ENCODE measurements at regions not wholly inside any gene's neighbourhood (a gene's known extent, or its start where the extent isn't known, plus 50 kb on each side); places are given as distances from the start of the nearest gene placed in this dataset.
"Not testable (repeated sequence)": the region's sequence is repeated elsewhere in the genome, so short reads cannot be mapped to it uniquely, and the experiment has no call there.

- not testable (repeated sequence) for H3K79me2 ChIP-seq (ENCODE audit: control insufficient read depth, insufficient read depth, low read length); H3K9me3 ChIP-seq (ENCODE audit: control insufficient read depth, insufficient read depth, low read depth, low read length); DNase-seq (ENCODE audit: low read depth in 2 of 2); H3K4me2 ChIP-seq (ENCODE audit: extremely low read depth, insufficient read depth, low read length); H4K20me1 ChIP-seq (ENCODE audit: control insufficient read depth, extremely low read depth, insufficient read depth, low read length); H3K4me3 ChIP-seq (replicated peaks in 1 of 4; ENCODE audit: control extremely low read depth in 1 of 4, insufficient read depth in 1 of 4, low read depth in 3 of 4, low read length in 4 of 4); H3K27ac ChIP-seq (ENCODE audit: insufficient read depth, low read length); H3K4me1 ChIP-seq (ENCODE audit: control insufficient read depth, extremely low read depth, insufficient read depth, low read length); H3K9ac ChIP-seq (ENCODE audit: insufficient read depth, low read length); H3K36me3 ChIP-seq (ENCODE audit: control insufficient read depth, insufficient read depth, low read length); H3K27me3 ChIP-seq (ENCODE audit: control insufficient read depth, insufficient read depth, low read length); H2AFZ ChIP-seq (ENCODE audit: low read length)
Observed at GRCh38 chr21:6095304-6095703, 4426.1 kb upstream of the TPTE start.

DNA sequence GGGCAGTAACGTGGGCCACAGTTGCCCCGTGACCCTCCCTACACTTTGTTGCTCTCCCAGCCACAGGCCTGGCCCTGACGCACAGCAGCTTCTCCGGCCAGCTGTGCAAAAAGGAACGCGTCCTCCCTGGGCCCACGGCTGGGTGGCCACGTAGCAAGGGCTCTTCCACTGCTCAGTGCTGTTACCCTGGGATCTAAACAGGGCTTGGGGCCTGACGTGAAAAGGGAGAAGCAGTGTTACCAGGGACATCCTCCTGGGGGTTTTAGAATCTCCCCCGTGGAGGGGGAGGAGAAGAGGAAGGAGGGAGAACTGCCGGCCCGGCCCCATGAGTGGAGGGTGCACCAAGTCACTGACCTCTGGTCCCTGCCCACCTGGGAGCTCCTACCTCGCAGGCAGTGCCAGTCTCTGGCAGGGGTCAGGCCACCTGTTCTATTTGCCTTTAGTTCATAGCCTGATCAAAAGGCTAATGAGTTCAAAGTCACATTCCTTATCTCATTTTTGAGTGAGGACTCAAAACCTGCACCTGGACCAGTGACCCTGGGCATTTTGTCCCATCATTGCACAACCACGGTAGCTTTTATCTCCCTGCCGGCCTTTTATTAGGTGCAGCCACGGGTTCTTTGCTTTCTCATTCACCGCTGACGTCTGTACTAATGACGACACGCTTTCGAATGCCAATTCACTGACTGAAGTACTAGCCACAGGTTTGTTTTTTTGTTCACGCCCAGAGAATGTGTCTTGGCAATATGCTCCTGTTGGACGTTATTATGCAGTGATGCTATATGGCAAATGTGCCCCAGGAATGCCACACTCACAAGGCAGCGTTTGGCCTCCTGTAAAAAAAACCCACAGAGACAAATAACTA is 4424.6 kb upstream of the TPTE start:
- H3K4me2 ChIP-seq (ENCODE audit: extremely low read depth, insufficient read depth, low read length); H3K9me3 ChIP-seq (ENCODE audit: control insufficient read depth, insufficient read depth, low read depth, low read length); H2AFZ ChIP-seq (ENCODE audit: low read length); H3K9ac ChIP-seq (ENCODE audit: insufficient read depth, low read length); H3K79me2 ChIP-seq (ENCODE audit: control insufficient read depth, insufficient read depth, low read length); DNase-seq (ENCODE audit: low read depth in 2 of 2); H3K36me3 ChIP-seq (ENCODE audit: control insufficient read depth, insufficient read depth, low read length); H3K4me1 ChIP-seq (ENCODE audit: control insufficient read depth, extremely low read depth, insufficient read depth, low read length); H4K20me1 ChIP-seq (ENCODE audit: control insufficient read depth, extremely low read depth, insufficient read depth, low read length); H3K27me3 ChIP-seq (ENCODE audit: control insufficient read depth, insufficient read depth, low read length); H3K4me3 ChIP-seq (replicated peaks in 1 of 4; ENCODE audit: control extremely low read depth in 1 of 4, insufficient read depth in 1 of 4, low read depth in 3 of 4, low read length in 4 of 4); H3K27ac ChIP-seq (ENCODE audit: insufficient read depth, low read length): not testable (repeated sequence)

DNA sequence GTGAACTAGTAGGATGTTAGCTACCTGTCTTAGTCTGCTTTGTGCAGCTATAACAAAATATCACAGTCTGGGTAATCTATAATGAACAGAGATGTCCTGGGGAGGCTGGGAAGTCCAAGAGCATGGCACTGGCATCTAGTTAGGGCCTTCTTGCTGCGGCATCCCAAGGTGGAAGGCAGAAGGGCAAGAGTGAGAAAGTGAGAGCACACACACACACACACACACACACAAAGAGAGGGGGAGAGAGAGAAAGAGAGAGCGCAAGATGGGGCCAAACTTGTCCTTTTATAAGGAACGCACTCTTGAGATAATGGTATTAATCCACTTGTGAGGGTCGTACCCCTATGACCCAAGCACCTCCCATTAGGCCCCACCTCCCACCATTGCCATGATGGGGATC is 4423.6 kb upstream of the TPTE start:
- H3K27me3 ChIP-seq (ENCODE audit: control insufficient read depth, insufficient read depth, low read length); H3K36me3 ChIP-seq (ENCODE audit: control insufficient read depth, insufficient read depth, low read length); H3K4me2 ChIP-seq (ENCODE audit: extremely low read depth, insufficient read depth, low read length); H3K4me3 ChIP-seq (replicated peaks in 1 of 4; ENCODE audit: control extremely low read depth in 1 of 4, insufficient read depth in 1 of 4, low read depth in 3 of 4, low read length in 4 of 4); H4K20me1 ChIP-seq (ENCODE audit: control insufficient read depth, extremely low read depth, insufficient read depth, low read length); H3K79me2 ChIP-seq (ENCODE audit: control insufficient read depth, insufficient read depth, low read length); H3K9me3 ChIP-seq (ENCODE audit: control insufficient read depth, insufficient read depth, low read depth, low read length); H3K4me1 ChIP-seq (ENCODE audit: control insufficient read depth, extremely low read depth, insufficient read depth, low read length); H3K27ac ChIP-seq (ENCODE audit: insufficient read depth, low read length); DNase-seq (ENCODE audit: low read depth in 2 of 2); H2AFZ ChIP-seq (ENCODE audit: low read length); H3K9ac ChIP-seq (ENCODE audit: insufficient read depth, low read length): not testable (repeated sequence)

DNA sequence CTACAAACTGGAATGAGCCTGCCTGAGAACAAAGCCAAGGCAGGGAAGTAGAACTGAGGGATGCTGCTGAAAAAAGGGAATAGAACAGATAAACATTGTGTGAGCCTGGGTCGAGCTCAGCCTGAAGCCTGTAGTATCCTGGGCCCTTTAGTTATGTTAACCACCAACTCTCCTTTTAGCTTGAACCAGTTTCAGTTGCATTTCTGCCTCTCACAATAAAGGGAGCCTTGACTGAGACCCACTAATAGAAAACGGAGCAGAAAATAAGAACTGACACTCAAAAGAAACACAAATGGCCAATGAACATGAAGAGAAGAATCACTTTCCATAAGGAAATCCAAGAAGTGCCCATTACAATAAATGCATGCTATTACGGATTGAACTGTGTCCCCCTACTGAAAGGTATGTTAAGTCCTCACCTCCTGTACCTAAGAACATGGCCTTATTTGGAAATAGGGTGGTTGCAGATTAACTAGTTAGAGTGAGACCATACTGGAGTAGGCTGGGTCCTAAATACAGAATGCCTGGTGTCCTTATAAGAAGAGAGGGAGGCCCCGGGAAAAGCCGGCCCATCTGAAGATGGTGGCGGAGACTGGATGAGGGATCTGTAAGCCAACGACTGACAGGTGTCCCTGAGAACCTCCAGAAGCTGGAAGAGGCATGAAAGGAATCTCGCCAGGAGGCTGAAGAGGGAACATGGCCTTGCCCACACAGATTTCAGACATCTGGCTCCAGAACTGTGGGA is 4423.0 kb upstream of the TPTE start:
- H3K4me3 ChIP-seq (replicated peaks in 1 of 4; ENCODE audit: control extremely low read depth in 1 of 4, insufficient read depth in 1 of 4, low read depth in 3 of 4, low read length in 4 of 4); H2AFZ ChIP-seq (ENCODE audit: low read length); H3K4me1 ChIP-seq (ENCODE audit: control insufficient read depth, extremely low read depth, insufficient read depth, low read length); H3K79me2 ChIP-seq (ENCODE audit: control insufficient read depth, insufficient read depth, low read length); DNase-seq (ENCODE audit: low read depth in 2 of 2); H3K9ac ChIP-seq (ENCODE audit: insufficient read depth, low read length); H3K27me3 ChIP-seq (ENCODE audit: control insufficient read depth, insufficient read depth, low read length); H3K36me3 ChIP-seq (ENCODE audit: control insufficient read depth, insufficient read depth, low read length); H4K20me1 ChIP-seq (ENCODE audit: control insufficient read depth, extremely low read depth, insufficient read depth, low read length); H3K4me2 ChIP-seq (ENCODE audit: extremely low read depth, insufficient read depth, low read length); H3K27ac ChIP-seq (ENCODE audit: insufficient read depth, low read length); H3K9me3 ChIP-seq (ENCODE audit: control insufficient read depth, insufficient read depth, low read depth, low read length): not testable (repeated sequence)

DNA sequence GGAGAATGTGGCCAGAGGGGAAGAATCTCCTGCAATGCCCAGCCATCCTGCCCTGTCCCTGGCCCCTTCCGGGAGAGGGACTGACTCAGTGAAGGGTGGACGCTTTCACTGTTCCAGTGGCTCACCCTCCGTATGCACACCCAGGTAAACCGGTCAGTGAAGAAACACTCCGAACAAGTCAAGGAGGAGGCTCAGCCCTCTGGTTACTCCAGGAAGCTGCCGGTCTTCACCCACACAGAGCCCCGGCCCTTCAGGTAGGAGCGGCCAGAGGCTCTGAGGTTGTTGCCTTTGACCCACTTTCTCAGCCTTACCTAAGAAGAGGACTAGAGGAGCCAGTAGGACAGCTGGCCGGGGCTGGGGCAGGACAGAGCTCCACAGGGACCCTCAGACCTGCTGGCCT is 4419.8 kb upstream of the TPTE start:
- H2AFZ ChIP-seq (ENCODE audit: low read length); DNase-seq (ENCODE audit: low read depth in 2 of 2): not testable (repeated sequence)

GRCh38 chr21:6104546-6104945 is 4416.8 kb upstream of the TPTE start:
- not testable (repeated sequence) for H4K20me1 ChIP-seq (ENCODE audit: control insufficient read depth, extremely low read depth, insufficient read depth, low read length); H3K27ac ChIP-seq (ENCODE audit: insufficient read depth, low read length); H3K36me3 ChIP-seq (ENCODE audit: control insufficient read depth, insufficient read depth, low read length); H3K4me3 ChIP-seq (replicated peaks in 1 of 4; ENCODE audit: control extremely low read depth in 1 of 4, insufficient read depth in 1 of 4, low read depth in 3 of 4, low read length in 4 of 4); H3K79me2 ChIP-seq (ENCODE audit: control insufficient read depth, insufficient read depth, low read length); H3K4me2 ChIP-seq (ENCODE audit: extremely low read depth, insufficient read depth, low read length); DNase-seq (ENCODE audit: low read depth in 2 of 2); H3K9ac ChIP-seq (ENCODE audit: insufficient read depth, low read length); H3K9me3 ChIP-seq (ENCODE audit: control insufficient read depth, insufficient read depth, low read depth, low read length); H3K27me3 ChIP-seq (ENCODE audit: control insufficient read depth, insufficient read depth, low read length); H2AFZ ChIP-seq (ENCODE audit: low read length); H3K4me1 ChIP-seq (ENCODE audit: control insufficient read depth, extremely low read depth, insufficient read depth, low read length)

More for the DNA sequence above, 4419.8 kb upstream of the TPTE start:
- not testable (repeated sequence) for H3K4me2 ChIP-seq (ENCODE audit: extremely low read depth, insufficient read depth, low read length); H3K27me3 ChIP-seq (ENCODE audit: control insufficient read depth, insufficient read depth, low read length); H4K20me1 ChIP-seq (ENCODE audit: control insufficient read depth, extremely low read depth, insufficient read depth, low read length); H3K27ac ChIP-seq (ENCODE audit: insufficient read depth, low read length); H3K4me1 ChIP-seq (ENCODE audit: control insufficient read depth, extremely low read depth, insufficient read depth, low read length); H3K9me3 ChIP-seq (ENCODE audit: control insufficient read depth, insufficient read depth, low read depth, low read length); H3K36me3 ChIP-seq (ENCODE audit: control insufficient read depth, insufficient read depth, low read length); H3K4me3 ChIP-seq (replicated peaks in 1 of 4; ENCODE audit: control extremely low read depth in 1 of 4, insufficient read depth in 1 of 4, low read depth in 3 of 4, low read length in 4 of 4); H3K79me2 ChIP-seq (ENCODE audit: control insufficient read depth, insufficient read depth, low read length); H3K9ac ChIP-seq (ENCODE audit: insufficient read depth, low read length)
